ENCODE measurements at regions not wholly inside any gene's neighbourhood (a gene's known extent, or its start where the extent isn't known, plus 50 kb on each side); places are given as distances from the start of the nearest gene placed in this dataset.

GRCh38 chr18:6666012-6666685, 63.4 kb upstream of the ARHGAP28 start:
- DNase-seq (no peak), ATAC-seq (no peak)
- CTCF ChIA-PET = no interaction called here
- Mint-ChIP-seq H3K27me3 (peaks cover 1% of the 10 kb centered on the region), H3K27ac (no peak overlapping the region), H3K4me1 (ENCODE audit: low read depth) (no peaks in the 10 kb centered on the region), H3K9me3 (no peaks in the 10 kb centered on the region), H3K4me3 (no peak overlapping the region), H3K36me3 (ENCODE audit: low read depth) (no peaks in the 10 kb centered on the region)
- TF ChIP-seq CTCF (IDR thresholded peaks at IDR 0.05) = no peak
- POLR2A ChIA-PET = no interaction called here
- intact Hi-C loops (cut with micrococcal nuclease) = loop anchor here (10.0 kb wide), 1 partner anchor 59 kb away; the partner anchor contains the start of gene ARHGAP28

GRCh38 chr18:6668836-6669235, 60.7 kb upstream of the ARHGAP28 start:
- POLR2A ChIA-PET = no interaction called here
- Mint-ChIP-seq H3K4me1 (ENCODE audit: low read depth) (no peaks in the 10 kb centered on the region), H3K27ac (no peak overlapping the region), H3K36me3 (ENCODE audit: low read depth) (no peaks in the 10 kb centered on the region), H3K9me3 (no peaks in the 10 kb centered on the region), H3K27me3 (peaks cover 1% of the 10 kb centered on the region), H3K4me3 (no peak overlapping the region)
- CTCF ChIA-PET = no interaction called here
- intact Hi-C loops (cut with micrococcal nuclease) = loop anchor here (10.0 kb wide), 1 partner anchor 56 kb away; the partner anchor contains the start of gene ARHGAP28
- ATAC-seq = no peak
- TF ChIP-seq CTCF (IDR thresholded peaks at IDR 0.05) = no peak
- no peak for DNase-seq

GRCh38 chr18:6672821-6673308, 56.7 kb upstream of the ARHGAP28 start:
- H3K27me3 Mint-ChIP-seq = no peaks in the 10 kb centered on the region
- DNase-seq = no peak

GRCh38 chr18:6677086-6677485, 52.4 kb upstream of the ARHGAP28 start:
- DNase-seq = no peak
- intact Hi-C loops (cut with micrococcal nuclease) = no loop called here
- ChIA-PET POLR2A (no interaction called here), CTCF (no interaction called here)
- TF ChIP-seq CTCF (IDR thresholded peaks at IDR 0.05) = no peak
- Mint-ChIP-seq H3K4me1 (ENCODE audit: low read depth) (no peaks in the 10 kb centered on the region), H3K27ac (no peak overlapping the region), H3K4me3 (no peak overlapping the region), H3K27me3 (no peaks in the 10 kb centered on the region), H3K36me3 (ENCODE audit: low read depth) (no peaks in the 10 kb centered on the region), H3K9me3 (peaks cover 1% of the 10 kb centered on the region)
- ATAC-seq = no peak

More at GRCh38 chr18:6672821-6673308, 56.7 kb upstream of the ARHGAP28 start:
- Mint-ChIP-seq H3K4me1 (ENCODE audit: low read depth) (no peaks in the 10 kb centered on the region), H3K4me3 (no peak overlapping the region), H3K9me3 (peaks cover 1% of the 10 kb centered on the region), H3K36me3 (ENCODE audit: low read depth) (no peaks in the 10 kb centered on the region), H3K27ac (no peak overlapping the region)
- no peak for TF ChIP-seq CTCF (IDR thresholded peaks at IDR 0.05)
- ChIA-PET POLR2A (no interaction called here), CTCF (no interaction called here)
- ATAC-seq = no peak
- intact Hi-C loops (cut with micrococcal nuclease) = no loop called here

- no peak overlapping the region for H3K4me3 Mint-ChIP-seq
Measured at GRCh38 chr18:6679201-6679600, 50.3 kb upstream of the ARHGAP28 start.

More at GRCh38 chr18:6679201-6679600, 50.3 kb upstream of the ARHGAP28 start:
- ChIA-PET CTCF (no interaction called here), POLR2A (no interaction called here)
- DNase-seq = no peak
- ATAC-seq = no peak
- Mint-ChIP-seq H3K9me3 (peaks cover 1% of the 10 kb centered on the region), H3K27me3 (no peaks in the 10 kb centered on the region), H3K4me1 (ENCODE audit: low read depth) (no peaks in the 10 kb centered on the region), H3K36me3 (ENCODE audit: low read depth) (no peaks in the 10 kb centered on the region), H3K27ac (no peak overlapping the region)
- intact Hi-C loops (cut with micrococcal nuclease) = no loop called here
- no peak for TF ChIP-seq CTCF (IDR thresholded peaks at IDR 0.05)
